ENCODE measurements at regions not wholly inside any gene's neighbourhood (a gene's known extent, or its start where the extent isn't known, plus 50 kb on each side); places are given as distances from the start of the nearest gene placed in this dataset.

- TF ChIP-seq, protein P1, sequence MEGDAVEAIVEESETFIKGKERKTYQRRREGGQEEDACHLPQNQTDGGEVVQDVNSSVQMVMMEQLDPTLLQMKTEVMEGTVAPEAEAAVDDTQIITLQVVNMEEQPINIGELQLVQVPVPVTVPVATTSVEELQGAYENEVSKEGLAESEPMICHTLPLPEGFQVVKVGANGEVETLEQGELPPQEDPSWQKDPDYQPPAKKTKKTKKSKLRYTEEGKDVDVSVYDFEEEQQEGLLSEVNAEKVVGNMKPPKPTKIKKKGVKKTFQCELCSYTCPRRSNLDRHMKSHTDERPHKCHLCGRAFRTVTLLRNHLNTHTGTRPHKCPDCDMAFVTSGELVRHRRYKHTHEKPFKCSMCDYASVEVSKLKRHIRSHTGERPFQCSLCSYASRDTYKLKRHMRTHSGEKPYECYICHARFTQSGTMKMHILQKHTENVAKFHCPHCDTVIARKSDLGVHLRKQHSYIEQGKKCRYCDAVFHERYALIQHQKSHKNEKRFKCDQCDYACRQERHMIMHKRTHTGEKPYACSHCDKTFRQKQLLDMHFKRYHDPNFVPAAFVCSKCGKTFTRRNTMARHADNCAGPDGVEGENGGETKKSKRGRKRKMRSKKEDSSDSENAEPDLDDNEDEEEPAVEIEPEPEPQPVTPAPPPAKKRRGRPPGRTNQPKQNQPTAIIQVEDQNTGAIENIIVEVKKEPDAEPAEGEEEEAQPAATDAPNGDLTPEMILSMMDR (IDR thresholded peaks at IDR 0.05) = peak in 1 of 6 experiments; percentile 17
- TF ChIP-seq POLR2A (IDR thresholded peaks at IDR 0.05) = no peak
These were observed 874.4 kb downstream of the KCNT2 start for GRCh38 chr1:195733826-195734225.

Data from thyroid gland (tissue), 4 donors.